Bronchial epithelial cell (primary cell): ENCODE measurements at regions not wholly inside any gene's neighbourhood (a gene's known extent, or its start where the extent isn't known, plus 50 kb on each side); places are given as distances from the start of the nearest gene placed in this dataset.
"Not testable (repeated sequence)": the region's sequence is repeated elsewhere in the genome, so short reads cannot be mapped to it uniquely, and the experiment has no call there.

Experiments used
- DNase-seq: peaks from one replicate; pipeline ENCODE4 v3.0.0-alpha.2; 2010; ENCODE audit warnings: low read depth
- FAIRE-seq: peaks from 2 replicates; lab custom pipeline; 2011; peaks lifted over from hg19 to GRCh38; lab: Jason Lieb, UNC
- H3K27me3 ChIP-seq: 2 replicates; pipeline ENCODE4 v1.5.1; 2011; ENCODE audit warnings: low read length; ENCODE audit not compliant: control insufficient read depth, insufficient read depth
- H3K36me3 ChIP-seq: 2 replicates; pipeline ENCODE4 v1.5.1; 2011; ENCODE audit warnings: low read length; ENCODE audit not compliant: control insufficient read depth, insufficient read depth
- H3K4me3 ChIP-seq: 2 replicates; pipeline ENCODE4 v1.5.1; 2011; ENCODE audit warnings: mild to moderate bottlenecking, low read depth, low read length, control low read depth
- TF ChIP-seq, protein P1 (sequence below): IDR thresholded peaks from 2 replicates; pipeline ENCODE4 v1.5.1; 2011; ENCODE audit warnings: mild to moderate bottlenecking, moderate library complexity, low read length, control low read depth, inconsistent platforms; ENCODE audit not compliant: insufficient read depth, severe bottlenecking

DNA sequence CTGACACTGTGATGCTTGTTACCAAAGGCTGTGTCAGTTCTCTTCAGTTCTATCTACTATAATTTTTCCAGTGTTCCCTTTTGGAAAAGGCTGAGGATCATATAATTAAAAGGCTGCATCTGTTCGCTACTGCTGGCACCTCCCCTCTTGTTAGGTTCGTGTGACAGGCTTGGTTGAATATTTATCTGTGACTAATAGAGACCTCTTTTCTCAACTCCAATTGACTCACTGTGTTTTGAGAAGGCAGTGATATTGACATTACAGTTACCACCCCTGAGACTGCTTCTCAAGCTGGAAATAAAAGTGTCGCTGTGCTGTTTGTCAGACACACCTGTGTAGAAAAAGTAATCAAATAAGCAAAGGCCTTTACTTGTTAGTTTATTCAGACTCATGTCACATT lies 205.5 kb upstream of the KCNH7 start:
- Histone ChIP-seq H3K27me3 (no peaks in the 10 kb centered on the region), H3K4me3 (no peak overlapping the region), H3K36me3 (no peaks in the 10 kb centered on the region)
- FAIRE-seq, result no peak
- TF ChIP-seq, protein P1, sequence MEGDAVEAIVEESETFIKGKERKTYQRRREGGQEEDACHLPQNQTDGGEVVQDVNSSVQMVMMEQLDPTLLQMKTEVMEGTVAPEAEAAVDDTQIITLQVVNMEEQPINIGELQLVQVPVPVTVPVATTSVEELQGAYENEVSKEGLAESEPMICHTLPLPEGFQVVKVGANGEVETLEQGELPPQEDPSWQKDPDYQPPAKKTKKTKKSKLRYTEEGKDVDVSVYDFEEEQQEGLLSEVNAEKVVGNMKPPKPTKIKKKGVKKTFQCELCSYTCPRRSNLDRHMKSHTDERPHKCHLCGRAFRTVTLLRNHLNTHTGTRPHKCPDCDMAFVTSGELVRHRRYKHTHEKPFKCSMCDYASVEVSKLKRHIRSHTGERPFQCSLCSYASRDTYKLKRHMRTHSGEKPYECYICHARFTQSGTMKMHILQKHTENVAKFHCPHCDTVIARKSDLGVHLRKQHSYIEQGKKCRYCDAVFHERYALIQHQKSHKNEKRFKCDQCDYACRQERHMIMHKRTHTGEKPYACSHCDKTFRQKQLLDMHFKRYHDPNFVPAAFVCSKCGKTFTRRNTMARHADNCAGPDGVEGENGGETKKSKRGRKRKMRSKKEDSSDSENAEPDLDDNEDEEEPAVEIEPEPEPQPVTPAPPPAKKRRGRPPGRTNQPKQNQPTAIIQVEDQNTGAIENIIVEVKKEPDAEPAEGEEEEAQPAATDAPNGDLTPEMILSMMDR, result no peak
- DNase-seq, result peak; percentile 38

DNA sequence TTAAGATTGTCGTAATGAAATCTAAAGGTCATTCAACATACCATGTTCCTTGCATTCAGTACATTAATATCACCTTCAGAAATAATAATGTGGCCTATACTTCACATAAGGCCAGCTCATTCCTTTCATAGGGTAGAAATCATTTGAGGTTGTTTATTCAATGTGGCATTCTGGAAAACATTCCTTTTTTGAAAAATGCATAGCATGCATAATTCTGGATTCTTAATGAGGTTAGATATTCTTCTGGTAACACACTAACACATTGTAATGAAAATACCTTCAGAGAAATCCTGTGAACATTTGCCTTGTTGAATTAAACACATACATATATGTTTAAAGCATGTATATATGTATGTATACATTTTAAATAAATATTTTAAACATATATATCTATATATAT lies 204.6 kb upstream of the KCNH7 start:
- TF ChIP-seq, protein P1, result no peak
- Histone ChIP-seq H3K27me3 (no peaks in the 10 kb centered on the region), H3K36me3 (no peaks in the 10 kb centered on the region), H3K4me3 (no peak overlapping the region)
- FAIRE-seq (no peak), DNase-seq (no peak)

DNA sequence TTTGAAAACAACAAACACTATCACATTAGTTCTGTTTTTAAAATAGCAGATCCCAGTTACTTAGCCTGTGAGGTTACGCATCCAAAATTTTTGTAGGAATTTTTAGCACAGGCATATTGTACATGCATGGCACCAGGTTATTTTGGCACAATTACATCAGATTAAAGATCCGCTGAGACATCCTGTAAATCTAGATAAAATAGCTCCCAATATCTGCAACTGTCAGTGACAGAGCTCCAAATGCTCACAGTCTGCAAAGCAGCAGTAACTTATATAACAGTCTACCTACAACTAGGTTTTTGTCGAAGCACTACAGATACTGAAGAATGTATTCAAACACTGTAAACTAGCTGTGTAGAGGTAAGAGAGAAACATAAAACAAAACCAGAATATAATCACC lies 200.7 kb upstream of the KCNH7 start:
- FAIRE-seq (no peak), DNase-seq (no peak)
- Histone ChIP-seq H3K4me3 (no peak overlapping the region), H3K36me3 (no peaks in the 10 kb centered on the region), H3K27me3 (no peaks in the 10 kb centered on the region)
- TF ChIP-seq, protein P1, result no peak

DNA sequence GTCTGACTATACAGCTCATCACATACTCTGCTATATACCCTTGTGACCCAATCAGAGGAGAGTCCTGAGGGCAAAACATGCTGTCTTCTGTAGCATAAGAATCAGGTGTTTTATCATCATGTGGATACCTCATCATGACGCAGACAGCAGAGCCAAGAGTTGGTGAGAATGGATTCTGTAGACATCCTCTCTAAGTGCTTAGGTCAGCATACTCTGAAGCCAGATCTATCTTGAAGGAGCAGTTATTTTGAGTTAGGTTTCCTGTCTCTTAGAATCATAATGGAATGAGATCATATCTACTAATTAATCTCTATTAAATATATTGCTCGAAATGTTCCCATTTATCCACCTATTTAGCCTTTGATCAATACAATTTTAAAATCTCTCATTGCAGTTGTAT lies 190.2 kb upstream of the KCNH7 start:
- TF ChIP-seq, protein P1, result no peak
- DNase-seq (no peak), FAIRE-seq (no peak)
- no peak overlapping the region for H3K4me3 ChIP-seq
- H3K36me3 ChIP-seq, result no peaks in the 10 kb centered on the region
- H3K27me3 ChIP-seq, result no peaks in the 10 kb centered on the region

DNA sequence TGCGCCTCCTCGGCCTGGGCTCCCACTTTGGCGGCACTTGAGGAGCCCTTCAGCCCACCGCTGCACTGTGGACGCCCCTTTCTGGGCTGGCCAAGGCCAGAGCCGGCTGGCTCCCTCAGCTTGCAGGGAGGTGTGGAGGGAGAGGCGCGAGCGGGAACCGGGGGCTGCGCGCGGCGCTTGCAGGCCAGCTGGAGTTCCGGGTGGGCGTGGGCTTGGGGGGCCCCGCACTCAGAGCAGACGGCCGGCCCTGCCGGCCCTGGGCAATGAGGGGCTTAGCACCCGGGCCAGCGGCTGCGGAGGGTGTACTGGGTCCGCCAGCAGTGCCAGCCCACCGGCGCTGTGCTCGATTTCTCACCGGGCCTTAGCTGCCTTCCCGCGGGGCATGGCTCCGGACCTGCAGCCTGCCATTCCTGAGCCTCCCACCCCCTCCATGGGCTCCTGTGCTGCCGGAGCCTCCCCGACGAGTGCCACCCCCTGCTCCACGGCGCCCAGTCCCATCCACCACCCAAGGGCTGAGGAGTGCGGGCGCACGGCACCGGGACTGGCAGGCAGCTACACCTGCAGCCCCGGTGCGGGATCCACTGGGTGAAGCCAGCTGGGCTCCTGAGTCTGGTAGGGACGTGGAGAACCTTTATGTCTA lies 187.7 kb upstream of the KCNH7 start:
- H3K27me3 ChIP-seq, DNase-seq, H3K36me3 ChIP-seq, H3K4me3 ChIP-seq, FAIRE-seq: not testable (repeated sequence)

DNA sequence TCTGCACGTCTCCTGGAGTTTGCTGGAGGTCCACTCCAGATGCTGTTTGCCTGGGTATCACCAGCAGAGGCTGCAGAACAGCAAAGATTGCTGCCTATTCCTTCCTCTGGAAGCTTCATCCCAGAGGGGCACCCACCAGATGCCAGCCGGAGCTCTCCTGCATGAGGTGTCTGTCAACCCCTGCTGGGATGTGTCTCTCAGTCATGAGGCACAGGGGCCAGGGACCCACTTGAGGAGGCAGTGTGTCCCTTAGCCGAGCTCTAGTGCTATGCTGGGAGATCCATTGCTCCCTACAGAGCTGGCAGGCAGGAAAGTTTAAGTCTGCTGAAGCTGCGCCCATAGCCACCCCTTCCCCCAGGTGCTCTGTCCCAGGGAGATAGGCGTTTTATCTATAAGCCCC lies 178.3 kb upstream of the KCNH7 start:
- H3K27me3 ChIP-seq, H3K4me3 ChIP-seq, DNase-seq, FAIRE-seq, H3K36me3 ChIP-seq: not testable (repeated sequence)

DNA sequence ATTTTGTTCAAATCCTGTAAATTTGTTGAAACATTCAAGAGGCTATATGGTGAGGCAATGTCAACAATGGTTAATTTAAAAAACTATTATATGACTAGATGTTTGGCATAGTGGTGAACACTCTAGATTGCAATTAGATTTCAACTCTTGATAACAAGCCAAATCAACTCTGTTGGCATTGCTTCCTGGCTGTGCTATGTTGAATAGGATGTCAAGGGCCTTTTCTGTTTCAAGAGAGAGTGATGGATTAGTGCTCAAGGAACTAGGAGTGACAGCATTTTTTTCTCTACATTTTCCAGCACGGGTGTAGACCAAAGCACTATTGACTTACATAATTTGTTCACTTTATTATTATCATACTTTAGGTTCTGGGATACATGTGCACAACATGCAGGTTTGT lies 172.4 kb upstream of the KCNH7 start:
- H3K4me3 ChIP-seq, result no peak overlapping the region
- H3K36me3 ChIP-seq, result no peaks in the 10 kb centered on the region
- H3K27me3 ChIP-seq, result no peaks in the 10 kb centered on the region
- no peak for DNase-seq
- TF ChIP-seq, protein P1, result no peak
- FAIRE-seq, result no peak
